ENCODE measurements at regions not wholly inside any gene's neighbourhood (a gene's known extent, or its start where the extent isn't known, plus 50 kb on each side); places are given as distances from the start of the nearest gene placed in this dataset.

DNA sequence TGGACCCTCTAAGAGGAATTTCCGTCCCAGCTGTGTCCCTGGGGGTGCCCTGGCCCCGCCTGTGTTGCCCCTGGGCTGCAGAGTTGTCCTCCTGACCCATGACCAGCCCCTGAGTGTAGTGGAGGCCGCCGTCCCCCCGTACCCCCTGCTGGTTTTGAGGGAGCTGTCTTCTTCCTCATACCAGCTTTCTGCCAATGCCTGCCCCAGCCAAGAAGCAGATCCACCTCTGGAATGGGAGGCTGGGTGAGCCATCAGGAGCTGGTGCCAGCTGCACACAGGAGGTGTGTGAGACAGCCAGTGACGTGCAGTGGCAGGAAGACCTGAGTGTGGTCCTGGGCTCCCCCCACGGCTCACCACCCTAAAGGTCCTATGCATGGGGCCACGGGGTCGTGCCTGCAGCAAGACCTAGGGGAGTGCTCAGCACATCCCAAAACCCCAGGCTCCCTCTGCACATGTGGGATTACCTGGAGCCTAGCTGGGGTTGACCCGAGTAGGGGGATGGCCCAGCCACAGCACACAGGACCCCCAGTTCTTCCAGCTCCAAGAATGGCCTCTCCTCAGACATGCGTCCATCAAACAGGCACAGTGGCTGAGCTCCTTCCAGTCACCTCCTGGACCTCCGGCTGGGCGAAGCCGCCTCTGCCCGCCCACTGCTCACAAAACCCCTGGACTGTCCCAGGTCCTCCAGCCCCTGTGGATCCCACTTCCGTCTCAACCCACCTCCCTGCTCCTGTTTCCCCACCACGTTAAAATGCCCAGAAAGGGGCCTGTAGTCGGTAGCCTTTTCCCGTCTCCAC, 647.6 kb downstream of the BRD1 start:
- no peak for DNase-seq

DNA sequence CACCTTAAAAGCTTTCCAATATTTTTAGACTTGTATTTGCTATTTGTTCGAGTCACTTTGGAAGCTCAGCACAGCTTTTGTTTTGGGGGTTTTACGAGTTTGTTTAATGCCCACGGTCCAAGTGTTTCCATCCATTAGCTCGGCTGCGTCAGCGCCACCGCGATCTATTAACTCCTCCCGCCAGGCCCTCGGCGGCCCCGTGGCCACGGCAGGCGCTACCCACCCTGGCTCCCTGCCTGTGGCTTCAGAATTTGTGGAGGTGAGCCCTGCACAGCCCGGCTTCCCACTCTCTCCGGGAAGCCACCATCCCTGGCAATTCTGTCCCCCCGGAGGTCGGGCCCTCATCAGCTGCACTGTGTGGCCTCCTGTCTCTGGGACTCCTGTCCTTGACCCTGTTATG, 648.5 kb downstream of the BRD1 start:
- no peak for DNase-seq

DNA sequence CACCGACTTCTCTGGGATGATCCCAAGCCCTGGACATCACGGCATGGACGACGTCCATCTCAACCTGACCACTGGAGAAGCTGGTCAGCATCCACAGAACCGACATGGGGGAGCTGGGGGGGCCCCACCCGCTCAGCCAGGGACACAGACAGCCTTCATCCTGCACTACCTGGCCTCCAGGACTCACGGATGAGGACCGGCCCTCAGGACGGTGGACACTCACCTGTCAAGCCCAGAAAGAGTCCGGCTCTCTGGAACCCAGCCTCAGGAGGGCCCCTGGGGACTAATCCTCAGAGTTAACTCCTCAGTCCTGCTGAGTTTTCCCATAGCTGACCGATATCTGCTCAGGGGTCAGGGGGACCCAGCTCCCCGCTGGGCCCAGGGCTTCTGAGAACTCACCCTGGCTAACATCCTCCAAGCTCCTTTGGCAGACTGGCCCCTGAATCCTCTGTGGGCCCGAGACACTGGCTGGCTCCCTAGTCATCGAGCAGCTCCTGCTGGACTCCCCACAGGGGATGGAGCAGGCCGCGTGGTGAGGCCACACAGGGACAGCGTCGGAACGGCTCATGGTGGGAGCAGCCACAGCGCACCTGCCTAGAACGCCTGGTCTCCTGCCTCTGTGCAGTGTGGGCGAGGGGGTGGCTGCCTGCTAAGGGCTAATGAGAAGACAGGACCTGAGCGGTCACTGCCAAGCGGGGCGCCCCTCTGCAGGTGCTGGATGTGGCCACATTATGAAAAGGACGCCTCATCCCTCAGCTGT, 649.2 kb downstream of the BRD1 start:
- DNase-seq: no peak

DNA sequence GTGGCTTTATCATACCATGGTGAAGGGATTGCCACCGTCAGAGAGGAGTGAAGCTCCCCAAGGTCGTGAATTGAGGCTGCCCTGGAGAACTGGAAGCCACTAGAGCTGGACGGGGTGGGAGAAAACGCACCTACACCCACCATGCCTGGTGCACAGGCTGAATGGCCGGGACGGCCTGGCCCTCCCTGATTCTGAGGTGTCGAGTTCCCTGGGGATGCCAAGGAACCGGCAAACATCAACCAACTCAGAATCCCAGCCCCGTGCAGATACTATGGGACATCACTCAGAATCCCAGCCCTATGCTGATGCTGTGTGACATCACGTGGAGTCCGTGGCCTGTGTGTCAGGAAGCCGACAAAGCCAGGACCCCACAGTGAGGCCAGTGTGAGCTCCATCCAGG, 650.0 kb downstream of the BRD1 start:
- no peak for DNase-seq

DNA sequence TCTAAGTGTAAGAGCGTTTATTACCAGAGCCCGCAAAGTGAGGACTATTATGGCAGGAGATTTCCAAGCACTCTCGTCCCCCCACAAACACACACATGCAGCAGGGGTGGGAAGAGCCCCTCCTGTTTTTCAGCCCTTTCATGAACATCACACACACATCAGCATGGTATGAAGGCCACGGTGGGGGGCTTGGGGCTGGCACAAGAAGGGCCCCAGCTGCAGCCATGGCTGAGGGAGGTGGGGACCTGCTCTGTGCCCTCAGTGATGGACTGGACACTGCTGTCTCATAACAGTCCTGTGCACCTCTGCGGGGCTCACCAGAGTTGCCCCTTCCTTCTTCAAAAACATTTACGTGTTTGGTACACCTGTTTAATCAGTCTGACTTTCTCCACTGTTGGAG, 650.7 kb downstream of the BRD1 start:
- DNase-seq: no peak

DNA sequence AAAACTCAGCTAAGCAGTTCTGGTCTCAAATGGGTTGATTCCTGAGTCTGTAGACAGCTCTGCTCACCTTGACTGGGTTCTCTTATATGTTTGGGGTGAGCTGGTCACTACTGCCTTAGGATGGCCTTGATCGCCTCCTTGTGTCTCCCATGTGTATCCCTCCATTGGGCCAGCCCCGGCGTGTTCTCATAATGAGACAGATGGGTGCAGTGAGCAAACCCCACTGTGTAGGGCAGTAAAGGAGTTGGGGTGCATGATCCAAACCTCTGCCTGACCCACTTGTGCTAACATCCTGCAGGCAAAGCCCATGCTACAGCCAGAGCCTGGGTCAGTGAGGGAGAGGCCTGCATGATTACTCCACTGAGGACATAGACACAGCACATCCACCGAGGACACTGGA, 657.6 kb downstream of the BRD1 start:
- no peak for DNase-seq

DNA sequence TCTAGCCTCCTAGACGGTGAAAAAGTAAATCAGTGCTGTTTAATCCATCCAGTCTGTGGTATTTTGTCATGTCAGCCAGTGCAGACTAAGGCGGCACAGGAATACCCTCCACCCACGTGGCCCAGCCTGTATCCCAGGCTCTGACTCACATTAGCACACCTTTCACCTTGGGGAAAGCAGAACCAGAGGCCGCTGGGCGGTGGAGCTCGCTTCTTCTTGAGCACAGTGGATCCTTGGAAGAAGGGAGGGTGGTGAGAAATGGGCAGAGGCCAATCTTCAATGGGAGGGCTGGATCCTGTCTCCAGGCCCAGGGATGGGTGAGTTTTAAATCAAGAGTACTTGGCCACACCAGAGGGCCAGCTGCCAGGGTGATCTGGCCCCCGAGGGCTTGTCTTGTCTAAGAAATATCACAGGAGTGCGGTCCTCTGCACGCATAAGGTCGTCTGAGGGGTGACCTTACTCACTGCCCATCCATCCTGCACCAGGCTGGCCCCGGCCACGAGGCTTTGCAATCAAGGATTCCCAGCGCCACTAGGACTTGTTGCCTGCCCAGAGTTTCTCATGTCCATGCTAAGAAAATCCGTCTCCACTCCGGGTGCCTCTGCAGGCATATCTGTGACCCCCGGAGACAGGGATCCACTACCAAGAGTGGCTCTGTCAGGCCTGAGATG, 658.5 kb downstream of the BRD1 start:
- DNase-seq: no peak

DNA sequence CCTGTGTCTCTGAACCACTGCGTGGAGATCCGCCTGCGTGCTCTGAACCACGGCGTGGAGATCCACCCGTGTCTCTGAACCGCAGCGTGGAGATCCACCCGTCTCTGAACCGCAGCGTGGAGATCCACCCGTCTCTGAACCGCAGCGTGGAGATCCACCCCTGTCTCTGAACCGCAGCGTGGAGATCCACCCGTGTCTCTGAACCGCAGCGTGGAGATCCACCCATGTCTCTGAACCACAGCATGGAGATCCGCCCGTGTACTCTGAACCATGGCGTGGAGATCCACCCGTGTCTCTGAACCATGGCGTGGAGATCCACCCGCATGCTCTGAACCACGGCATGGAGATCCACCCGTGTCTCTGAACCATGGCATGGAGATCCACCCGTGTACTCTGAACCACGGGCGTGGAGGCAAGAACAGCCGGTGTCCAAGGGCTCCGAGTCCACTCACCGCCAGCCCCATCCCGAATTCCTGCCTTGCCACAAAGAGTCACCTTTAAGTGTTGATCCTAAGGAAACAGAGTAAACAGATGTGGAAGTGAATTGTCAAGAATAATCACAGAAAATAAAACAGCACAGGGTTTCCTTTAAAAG, 659.4 kb downstream of the BRD1 start:
- DNase-seq: no peak

DNA sequence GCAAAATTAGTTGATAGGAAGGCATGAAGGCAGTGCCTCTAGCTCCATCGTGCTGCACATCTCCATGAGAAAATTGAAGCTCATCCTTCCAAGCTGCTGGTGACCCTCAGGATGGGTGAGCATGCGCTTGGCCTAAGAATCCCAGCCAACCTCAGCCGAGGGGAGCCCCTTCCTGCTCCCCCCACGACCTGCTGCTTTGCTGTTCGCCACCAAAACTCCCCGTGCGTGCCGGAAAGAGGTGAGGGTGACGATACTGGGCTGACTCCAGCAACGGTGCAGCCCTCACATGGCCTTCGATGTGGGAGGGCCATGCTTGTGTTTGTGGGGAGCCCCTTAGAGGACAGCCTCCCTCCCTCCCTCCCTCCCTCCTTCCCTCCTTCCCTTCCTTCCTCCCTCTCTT, 660.9 kb downstream of the BRD1 start:
- DNase-seq: no peak

DNA sequence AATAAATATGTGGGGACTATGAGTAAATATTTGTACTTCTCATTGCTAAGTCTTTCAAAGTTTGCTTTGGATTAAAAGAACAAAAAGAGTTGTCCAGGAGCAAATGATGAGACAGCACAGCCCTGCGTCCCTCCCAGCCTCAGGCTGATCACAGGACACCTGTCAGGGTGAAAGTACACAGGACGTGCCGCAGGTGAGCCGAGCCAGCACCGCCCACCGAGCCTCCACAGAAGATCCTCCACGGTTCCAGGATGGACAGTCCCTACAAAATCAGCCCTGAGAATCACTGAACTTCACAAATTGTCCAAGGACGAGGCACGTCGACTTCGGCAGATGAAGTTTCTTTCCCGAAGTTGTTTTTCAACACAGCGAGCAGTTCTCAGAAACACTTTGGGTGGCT, 661.5 kb downstream of the BRD1 start:
- no peak for DNase-seq

DNA sequence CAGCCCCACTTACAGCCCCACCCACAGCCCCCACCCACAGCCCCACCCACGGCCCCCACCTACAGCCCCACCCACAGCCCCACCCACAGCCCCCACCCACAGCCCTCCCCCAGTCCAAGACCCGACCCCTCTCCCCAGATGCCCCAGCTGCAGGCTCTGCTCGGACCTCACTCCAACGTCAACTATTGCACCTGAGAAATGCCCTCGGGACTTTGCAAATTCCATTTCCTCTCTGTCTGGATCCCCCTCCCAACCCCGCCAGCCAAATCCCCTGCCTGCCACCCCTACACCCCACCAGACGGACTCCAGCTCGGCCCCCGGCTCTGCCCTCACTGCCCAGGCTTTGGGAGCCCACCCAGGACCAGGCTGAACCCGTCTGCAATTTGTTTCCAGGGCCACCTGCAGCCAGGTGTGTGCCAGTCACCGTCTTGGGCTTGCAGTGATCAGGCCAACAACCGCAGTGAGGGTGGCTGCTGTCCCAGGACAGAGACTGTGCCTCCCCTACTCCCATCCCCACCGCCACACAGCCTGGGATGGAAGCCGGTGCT, 662.8 kb downstream of the BRD1 start:
- no peak for DNase-seq

DNA sequence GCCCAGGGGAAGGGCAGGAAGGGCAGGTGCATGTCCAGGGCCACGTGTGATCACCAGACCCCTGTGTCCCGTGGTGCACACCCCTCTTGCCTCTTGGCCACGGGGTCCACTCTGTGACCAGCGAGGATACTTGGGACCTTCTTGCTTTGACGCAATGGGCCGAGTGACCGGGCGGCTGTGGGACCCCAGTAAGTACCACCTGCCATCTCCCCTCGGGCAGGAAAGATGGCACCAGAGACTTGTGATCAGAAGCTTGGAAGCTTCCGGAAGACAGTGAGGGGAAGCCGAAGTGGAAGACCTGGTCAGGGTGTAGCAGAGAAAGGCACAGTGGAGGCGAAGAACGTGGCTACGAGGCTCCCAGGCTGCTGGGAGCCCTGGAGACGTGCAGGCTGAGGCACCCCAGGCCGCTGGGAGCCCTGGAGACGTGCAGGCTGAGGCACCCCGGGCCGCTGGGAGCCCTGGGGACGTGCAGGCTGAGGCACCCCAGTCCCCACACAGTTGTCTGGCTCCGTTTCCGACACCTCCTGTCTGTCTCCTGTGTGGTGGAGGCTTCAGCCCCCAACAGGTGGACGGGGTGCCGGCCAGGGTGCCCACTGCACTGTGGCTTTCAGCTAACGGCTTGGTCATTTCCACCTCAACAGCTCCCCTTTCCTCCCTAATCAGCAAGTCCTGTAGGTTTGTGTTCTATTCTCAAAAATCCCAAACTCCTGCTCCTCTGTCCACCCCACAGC, 663.5 kb downstream of the BRD1 start:
- no peak for DNase-seq

DNA sequence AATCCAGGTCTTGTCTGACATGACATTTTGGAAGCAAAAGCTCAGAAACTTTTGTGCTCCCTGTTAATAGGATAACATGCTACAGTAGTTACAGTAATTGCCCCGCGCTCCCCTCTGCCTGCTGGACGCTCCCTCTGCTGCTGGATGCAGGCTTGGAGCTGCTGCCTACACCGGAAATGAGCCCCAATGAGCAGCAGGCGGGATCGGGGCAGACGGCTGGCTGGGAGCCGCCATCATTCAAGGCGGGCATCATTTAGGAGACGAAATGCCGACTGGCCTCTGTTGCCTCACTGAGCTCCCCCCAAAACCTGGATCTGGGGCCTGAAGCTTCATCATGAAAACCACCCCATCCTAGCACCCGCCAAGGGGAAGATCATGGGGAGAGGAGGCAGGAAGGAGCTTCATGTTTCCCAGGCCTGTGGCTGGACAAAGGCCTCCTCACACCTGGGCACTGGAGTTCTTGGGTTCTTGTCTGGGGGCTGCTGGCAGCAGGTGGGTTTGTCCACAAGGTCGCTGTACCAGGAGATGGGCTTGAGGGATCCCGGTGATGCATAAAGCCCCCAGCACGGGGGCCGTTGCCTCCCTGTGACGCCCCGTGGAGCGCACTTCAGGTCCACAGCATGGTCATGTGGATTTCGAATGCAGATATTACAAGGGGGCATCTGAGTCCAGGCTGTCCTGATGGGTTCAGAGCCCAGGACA, 664.3 kb downstream of the BRD1 start:
- no peak for DNase-seq

DNA sequence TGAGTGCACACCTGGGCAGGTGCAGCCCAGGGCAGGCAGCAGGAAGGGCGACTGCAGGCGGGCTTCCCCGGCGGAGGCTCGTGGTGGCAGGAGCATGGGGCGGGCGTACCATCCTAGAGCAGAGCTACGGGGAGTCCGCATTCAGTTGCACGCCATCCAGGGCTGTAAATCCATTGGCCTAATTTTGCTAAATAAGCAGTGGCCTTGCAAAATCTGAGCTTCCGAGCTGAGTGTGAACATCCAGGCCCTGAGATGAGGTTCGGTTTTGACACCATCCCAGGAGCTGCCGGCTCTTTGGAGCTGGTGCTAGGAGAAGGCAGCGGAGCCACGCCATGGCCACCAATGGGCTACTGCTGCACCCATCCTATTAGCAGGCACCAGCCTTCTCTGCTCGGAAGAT, 664.8 kb downstream of the BRD1 start:
- no peak for DNase-seq

DNA sequence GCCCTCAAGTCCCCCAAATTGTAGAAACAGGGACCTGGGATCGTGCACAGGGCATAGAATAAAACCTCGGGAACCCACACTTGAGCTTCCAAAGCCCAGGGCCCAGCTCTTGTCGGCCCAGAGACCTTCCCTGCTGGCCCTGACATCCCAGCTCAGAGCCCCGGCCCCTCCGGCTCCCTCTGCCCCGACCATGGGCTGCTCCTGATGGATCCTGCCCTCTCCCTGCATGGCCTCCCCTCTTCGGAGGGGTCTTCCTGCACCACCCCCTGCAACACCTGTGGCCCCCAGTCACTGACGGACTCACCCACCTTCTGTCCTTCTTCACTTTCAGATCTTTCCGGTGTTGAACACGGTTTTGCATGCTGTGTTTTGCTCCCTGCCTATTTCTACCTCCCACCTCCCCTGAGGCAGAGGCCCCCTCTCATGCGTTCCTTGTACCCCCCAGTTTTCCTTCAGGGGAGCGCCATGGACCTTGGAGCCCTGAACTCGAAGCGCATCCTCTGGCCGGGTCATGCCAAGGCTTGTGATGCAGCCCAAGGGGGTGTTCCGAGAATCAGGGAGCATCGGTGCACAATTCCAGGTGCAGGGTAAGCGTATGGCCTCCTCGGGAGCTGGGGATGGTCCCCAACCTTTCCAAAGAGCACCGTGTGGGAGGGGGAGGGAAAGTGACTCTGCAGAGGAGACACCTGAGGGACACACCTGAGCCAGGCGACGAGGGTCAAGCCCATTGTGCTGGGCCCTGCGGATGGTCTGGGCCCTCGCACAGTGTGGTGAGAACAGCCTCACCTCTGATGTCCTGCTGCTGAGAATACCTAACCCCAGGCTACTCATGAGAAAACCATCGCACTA, 666.4 kb downstream of the BRD1 start:
- DNase-seq: no peak

DNA sequence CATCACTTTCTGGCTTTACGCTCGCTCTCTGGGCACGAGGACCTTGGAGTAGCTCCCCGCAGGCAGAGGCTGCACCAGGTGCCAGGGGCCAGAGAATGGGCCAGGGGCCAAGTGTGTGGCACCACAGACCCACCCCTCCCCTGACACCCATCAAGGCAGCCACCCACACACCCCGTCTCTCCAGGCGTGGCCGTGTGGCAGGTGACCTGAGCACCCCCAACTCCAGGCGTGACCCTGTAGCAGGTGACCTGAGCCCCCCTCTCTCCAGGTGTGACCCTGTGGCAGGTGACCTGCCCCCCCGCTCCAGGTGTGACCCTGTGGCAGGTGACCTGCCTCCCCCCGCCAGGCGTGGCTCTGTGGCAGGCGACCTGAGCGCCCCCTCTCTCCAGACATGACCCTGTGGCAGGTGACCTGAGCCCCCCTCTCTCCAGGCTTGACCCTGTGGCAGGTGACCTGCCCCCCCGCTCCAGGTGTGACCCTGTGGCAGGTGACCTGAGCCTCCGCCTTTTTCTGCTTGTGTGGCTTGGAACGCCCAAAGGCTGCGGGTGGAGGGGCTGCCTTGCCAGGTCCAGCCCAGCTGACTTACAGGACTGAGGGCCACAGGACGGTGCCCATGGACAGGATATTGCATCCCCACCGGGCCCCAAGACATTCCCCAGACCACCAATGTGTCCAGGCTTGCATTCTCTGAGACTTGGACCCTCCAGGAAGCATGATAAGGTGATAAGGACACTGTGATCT, 667.2 kb downstream of the BRD1 start:
- no peak for DNase-seq

DNA sequence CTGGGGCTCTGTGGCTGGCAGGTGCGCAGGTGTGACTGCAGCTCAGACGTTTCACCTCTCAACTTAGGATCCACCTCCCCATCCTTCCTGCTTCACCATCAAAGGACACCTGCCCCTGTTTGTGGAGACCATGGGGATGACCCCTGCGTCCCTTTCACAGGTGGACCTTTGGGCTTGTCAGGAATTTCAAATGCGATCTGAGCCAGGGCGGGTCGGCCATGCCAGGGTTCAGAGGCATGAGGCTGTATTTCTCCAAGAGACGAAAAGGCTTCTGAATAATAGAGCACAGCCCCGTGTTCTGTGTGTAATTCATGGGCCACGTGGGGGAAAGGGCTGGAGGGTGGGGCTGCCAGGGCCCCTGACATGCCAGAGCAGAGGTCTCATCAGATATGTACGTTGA, 668.0 kb downstream of the BRD1 start:
- DNase-seq: no peak

DNA sequence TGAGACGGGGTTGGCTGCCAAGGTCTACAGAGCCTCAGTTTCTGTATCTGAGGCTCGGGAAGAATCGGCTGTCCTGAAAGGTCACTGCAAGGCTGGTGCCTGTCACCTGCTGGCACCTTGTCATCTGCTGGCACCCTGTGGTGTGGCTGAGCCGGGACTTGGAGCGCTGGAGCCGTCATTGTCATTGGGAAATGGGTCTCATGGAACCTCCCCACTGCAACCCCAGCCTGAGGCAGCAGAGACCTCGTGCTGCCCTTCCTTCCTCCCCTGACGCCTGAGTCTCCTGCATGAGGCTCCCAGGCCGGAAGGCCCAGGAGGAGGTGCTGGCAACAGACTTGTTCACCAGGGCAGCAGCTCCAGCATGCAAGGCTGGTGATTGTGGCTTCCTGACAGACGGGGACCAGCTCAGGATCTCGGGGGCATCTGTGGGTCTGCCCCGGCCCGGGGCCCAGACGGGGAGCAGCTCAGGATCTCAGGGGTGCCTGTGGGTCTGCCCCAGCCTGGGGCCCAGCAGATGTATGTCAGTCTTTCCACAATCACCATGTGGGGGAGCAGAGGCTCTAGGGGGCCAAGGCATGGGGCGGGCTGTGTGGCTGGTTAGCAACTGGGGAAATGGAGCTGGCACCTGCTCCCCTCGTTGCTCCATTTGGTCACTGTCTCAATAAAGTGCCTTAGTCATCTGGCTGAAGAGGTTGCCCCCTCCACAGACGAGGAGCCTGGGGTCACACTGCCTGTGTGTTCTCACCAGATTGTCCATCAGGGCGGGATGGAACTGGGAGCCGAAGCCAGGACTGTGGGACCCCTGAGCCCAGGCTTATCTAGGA, 668.7 kb downstream of the BRD1 start:
- no peak for DNase-seq
